HG03060 (cell line): ENCODE measurements at regions not wholly inside any gene's neighbourhood (a gene's known extent, or its start where the extent isn't known, plus 50 kb on each side); places are given as distances from the start of the nearest gene placed in this dataset.
"Not testable (repeated sequence)": the region's sequence is repeated elsewhere in the genome, so short reads cannot be mapped to it uniquely, and the experiment has no call there.

ENCODE experiments used
- ATAC-seq: cut with Tn5 transposase; IDR thresholded peaks from one replicate; pipeline ENCODE4 v1.9.1; 2021; ENCODE audit warnings: low read depth, moderate number of reproducible peaks; ENCODE audit not compliant: unreplicated experiment

DNA sequence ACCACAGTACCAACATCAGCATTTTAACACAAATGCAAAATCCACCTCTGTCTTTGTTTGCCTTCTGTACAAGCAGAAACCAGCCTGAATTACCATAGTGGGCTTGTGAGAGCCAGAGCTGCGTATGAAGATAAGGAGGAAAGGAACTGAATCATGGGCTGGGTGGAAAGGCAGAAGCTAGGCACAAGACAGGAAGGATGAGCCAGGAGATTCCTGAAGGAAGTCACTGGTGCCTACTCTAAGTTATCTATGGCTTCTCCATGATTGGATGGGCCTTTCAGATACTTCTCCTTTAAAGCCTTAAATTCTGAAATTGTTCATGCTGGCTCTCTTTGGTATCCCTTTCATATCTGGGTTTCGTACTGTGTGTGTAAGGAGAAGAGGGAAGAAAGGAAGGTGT lies 140.6 kb downstream of the LCA5 start:
- ATAC-seq: no peak

DNA sequence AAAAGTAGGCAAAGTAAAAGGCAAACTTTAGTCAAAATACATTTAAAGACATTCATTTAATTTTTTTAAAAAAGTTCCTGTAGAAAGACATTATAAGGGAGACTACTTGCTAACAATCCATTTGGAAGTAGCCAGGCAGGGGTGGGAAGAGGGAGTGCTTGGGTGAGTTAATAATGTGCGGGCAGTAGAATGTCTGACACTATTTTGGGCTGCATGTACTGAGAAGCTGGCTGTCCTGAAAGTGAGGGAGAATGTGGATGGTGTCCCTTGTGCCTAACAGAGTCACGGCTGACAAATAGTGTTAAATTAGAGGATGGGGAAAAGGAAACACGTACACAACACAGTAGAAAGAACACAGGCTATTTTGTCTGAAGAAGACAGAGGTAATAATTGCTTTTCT lies 142.5 kb downstream of the LCA5 start:
- ATAC-seq: no peak

DNA sequence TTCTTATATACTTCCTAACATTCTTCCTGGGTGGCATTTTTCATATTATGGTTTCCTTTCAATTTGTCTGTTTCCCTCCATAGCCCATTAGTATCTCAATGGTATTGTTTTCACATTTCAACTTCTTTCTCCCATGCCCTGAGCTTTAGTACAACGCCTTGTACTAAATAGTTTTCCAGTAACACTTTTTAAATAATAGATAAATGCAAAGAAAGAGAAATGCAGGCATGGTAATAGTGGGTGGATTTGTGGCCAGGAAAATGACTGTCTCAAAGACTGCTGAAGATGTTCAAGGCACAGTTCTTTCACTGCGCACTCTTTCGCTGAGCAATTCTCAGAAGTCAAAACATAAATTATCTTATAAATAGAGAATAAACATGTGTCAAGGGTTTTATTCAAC lies 145.1 kb downstream of the LCA5 start:
- ATAC-seq: no peak

DNA sequence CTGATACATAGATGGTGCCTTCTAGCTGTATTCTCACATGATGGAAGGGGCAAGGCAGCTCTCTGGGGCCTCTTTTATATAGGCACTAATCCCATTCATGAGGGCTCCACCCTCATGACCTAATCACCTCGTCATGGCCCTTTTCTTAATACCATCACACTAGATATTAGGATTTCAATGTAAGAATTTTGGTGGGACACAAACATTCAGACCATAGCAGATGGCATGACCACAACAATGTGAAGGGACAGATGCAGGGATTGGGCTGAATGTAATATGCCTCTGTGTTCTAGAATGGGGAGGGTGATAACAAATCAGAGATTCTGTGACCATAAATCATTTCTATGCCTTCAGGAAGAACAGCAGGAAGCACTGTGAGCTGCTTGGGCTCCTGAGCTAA lies 145.8 kb downstream of the LCA5 start:
- ATAC-seq: no peak

DNA sequence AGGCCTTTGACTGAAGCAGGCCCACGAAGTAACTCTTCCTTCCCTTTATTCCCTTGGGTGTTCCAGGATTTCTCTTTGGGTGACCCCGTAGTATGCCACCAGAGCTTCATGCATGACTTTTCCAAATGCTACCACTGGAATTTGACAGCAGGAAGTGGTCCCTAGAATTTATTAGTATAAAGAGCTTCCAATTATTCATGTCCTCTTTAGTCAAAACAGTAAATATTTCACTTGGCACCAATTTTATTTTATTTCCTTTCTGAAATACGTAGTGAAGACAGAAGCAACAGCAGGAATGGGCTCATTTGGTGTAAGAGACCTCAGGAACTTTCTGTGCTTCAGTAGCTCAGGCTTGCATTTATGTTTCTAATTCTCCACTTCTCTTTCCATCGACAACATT lies 151.3 kb downstream of the LCA5 start:
- ATAC-seq: no peak

DNA sequence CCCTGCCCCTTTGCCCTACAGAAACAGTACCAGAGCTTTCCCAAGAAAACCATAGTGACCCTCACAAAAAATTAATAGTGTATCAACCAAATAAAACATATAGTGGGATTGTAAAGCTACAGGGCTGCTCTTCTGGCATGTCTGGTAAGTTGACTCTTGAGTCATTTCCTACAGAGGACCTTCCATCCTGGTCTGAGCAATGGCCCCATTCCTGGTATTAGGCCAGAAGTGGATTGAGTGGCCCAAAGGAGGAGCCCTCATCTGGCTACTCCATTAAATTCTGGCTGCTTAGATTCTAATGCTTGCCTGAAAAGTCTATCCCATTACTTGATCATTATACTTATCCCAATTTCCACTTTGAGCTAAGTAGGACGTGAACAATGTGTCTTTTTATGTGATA lies 150.9 kb upstream of the HMGN3 start:
- ATAC-seq: no peak

DNA sequence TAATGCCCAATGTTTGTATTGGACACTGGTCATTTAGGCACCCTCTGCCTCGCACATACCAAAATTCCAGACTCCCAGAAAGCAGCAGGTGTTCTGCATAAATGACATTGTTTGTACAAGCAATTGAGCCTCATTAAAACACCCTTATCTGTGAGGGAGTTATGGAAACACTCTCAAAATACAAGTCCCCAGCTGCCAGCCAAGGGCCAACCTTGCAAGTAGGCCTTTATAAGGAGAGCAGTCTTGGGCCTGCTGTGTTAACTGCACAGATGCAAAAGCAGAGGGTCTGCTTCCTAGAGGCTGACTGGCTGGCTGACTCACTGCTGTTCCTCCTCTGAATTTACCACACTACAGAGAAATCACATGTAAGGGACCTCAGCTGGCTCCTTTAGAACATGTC lies 150.4 kb upstream of the HMGN3 start:
- no peak for ATAC-seq

DNA sequence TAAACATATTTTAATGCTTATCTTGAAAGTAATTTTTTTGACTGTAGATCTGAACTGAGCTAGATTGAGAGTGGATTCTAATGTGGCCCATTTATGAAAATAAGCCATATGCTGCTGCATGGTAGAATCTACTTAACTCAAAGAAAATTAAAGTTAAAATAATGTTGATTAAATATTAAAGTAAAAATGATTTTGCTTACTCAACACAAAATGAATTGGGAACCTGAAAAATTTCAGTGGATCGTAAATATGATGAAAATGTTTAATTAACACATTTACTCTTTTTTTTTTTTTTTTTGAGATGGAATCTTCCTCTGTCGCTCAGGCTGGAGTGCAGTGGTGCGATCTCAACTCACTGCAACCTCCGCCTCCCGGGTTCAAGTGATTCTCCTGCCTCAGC lies 144.5 kb upstream of the HMGN3 start:
- ATAC-seq: no peak

DNA sequence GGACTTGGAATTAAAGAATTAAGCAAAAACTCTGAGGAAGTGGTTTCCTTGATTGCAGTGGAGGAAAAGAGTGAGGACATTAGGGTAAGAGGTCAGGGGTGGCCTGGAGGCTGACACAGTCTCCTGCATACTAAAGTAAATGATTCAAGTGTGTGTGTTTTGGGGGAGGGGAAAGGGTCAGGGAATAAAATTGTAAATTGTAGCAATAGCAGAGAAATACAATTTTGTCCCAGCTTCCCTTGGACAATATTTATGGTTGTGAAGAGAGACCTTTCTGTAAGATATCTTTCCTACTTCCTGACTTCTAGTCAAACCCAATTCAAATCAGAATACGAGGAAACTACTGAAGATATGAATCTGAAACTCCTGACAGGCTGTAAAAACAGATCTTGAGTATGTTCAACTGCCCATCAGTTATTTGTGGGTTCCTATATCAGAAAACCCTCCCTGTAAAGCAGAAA lies 143.4 kb upstream of the HMGN3 start:
- ATAC-seq: no peak

DNA sequence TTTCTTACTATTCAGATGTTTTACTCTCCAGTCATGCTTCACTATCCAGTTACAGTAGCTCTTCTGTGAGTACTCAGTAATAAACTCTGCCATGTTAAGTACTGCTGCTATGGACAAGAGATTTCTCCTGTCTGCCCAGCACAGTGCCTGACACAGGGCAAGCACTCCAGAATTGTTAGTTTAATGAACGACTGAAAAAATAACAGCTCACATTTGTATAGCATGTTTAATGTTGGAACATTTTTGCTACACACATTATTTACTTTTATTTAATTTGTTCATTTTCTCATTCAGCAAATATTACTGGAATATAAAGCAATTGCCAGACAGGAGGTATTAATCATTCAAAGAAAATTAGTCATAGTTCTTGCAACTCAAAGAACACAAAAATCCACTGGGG lies 142.6 kb upstream of the HMGN3 start:
- ATAC-seq: no peak

DNA sequence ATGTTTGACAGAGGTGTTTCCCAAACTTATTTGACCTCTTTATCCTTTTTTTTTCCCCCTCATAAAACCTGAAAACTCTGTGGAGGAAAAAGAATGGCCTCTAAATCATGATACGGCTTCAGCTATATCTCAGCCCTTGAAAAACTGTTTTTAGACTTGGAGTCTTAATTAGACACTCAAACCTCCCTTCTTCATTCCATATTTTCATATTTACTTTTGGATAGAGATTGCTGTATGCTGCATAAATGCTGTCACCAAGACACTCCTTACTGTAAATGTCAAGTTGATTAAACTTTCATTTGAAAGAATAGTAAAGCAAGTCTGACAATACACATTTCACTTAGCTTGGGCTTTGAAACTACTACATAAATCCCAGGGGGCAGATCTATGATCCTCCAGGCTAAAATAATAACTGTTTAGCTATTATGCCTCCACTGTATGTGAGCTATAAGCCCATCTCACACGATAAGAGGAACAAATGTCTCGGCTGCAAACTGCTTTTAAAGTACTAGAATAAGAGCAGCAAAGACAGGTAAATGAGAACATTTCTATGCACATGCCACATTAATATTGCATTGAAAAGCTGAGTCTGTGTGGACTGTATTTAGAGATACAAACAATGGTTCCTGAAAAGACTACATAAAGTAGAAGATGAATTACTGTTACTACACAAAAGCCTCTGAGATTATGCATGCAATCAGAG lies 141.3 kb upstream of the HMGN3 start:
- no peak for ATAC-seq

DNA sequence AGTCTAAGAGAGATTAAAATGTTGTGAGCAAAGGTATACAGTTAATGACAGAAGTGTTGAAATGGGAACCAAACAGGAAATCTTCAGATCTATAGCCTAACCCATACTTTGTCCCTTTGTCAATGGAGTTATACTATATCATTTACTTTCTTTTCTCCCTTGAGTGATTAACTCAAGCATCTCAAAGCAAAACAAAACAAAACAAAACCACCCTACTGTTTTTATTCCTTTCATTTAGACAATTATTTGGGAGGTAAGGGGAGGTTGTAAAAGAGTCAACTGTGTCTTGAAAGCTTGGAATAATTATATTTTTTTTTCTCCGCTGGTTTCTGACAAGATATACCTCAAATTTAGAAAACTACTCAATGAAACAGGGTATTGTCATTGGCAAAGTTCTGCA lies 139.8 kb upstream of the HMGN3 start:
- ATAC-seq: no peak

DNA sequence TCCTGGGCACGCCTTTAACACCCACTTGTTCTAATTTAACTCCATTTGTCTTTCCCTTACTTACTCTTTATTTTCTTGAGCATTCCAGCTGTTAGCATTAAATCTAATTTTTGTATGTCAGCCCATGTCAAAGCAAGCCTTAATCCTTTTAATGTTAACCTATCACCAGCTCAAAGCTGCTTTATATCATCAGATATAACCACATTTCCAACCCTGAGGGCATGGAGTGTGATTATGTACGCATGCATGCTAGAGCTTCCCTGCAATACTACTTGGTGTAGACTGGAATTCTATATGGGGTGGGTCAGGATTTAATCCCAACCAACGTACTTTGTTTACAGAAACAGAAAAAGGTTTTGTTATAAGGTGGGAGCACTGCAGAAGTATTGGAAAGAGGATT lies 139.4 kb upstream of the HMGN3 start:
- no peak for ATAC-seq

DNA sequence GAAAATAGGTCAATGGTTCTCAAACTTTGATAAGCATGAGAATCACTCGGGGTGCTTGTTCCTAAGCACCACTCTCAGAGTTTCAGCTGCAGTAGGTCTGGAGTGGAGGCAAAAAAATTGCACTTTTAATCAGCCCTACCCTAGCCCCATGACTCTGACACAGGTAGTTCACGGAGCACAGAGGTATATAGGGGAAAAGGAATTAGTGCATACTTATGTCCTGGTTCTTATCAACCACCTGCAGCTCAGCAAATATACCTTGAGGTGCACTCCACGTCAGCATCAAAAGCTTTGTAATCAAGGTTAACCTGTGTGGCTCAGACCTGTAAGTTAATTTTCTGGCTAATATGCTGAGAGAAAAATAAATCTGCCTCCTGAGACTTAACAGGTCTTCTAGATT lies 138.8 kb upstream of the HMGN3 start:
- ATAC-seq: no peak

DNA sequence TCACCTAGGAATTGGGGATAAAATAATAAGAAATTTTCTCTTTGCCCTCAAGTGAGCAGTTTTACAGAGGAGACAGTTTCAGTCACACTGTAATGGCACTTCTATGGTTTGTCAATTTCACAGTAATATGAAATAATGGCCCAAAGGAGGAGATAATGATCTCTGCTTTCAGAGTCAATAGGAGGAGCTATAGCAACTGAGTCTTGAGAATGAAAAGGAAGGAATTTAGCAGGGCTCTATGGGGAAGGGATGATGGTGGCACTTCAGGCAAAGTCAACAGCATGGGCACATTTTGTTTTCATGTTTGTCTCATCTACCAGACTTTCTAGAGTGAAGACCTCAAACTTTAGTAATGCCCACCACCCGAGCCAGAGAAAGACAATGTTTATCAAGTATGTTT lies 138.3 kb upstream of the HMGN3 start:
- no peak for ATAC-seq

DNA sequence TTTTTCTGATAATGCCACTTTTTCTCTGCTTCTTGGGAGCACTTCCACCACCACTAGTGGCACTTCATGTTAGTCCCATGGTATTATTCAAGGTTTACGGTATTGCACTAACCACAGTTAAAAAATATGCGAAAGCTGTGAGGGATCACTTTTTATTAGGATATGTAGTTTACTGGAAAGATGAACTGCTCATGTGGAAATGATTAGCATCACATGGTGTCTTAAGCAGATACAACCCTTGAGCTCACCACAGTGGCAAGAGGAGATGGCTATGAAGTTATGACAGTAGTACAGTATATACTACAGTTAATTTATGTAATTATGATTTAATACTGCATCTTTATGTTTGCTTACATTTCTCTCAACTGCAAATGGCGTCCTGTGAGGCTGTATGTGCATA lies 134.5 kb upstream of the HMGN3 start:
- no peak for ATAC-seq

DNA sequence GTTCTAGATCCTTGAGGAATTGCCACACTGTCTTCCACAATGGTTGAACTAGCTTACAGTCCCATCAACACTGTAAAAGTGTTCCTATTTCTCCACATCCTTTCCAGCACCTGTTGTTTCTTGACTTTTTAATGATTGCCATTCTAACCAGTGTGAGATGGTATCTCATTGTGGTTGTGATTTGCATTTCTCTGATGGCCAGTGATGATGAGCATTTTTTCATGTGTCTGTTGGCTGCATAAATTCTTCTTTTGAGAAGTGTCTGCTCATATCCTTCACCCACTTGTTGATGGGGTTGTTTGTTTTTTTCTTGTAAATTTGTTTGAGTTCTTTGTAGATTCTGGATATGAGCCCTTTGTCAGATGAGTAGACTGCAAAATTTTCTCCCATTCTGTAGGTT lies 129.0 kb upstream of the HMGN3 start:
- not testable (repeated sequence) for ATAC-seq

DNA sequence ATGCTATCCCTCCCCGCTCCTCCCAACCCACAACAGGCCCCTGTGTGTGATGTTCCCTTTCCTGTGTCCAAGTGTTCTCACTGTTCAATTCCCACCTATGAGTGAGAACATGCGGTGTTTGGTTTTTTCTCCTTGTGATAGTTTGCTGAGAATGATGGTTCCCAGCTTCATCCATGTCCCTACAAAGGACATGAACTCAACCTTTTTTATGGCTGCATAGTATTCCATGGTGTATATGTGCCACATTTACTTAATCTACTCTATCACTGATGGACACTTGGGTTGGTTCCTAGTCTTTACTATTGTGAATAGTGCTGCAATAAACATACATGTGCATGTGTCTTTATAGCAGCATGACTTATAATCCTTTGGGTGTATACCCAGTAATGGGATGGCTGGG lies 126.6 kb upstream of the HMGN3 start:
- ATAC-seq: not testable (repeated sequence)

DNA sequence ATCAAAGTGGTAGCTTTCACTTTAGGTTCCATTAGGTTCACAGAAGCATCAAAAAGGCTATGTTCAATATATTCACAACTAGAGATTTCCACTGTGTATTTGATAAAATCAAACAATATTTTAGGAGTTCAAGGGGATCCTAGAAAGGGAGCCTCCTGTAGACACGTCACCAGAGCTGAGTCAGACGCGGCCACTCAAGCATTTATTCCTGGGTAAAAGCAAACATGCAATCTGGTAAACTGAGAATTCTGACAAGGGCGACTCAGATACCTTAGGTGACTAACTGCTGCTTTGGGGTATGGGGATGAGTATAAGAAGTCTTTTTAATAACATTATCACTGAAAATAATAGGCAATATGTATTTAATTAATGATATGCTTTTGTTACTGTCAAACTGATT lies 118.7 kb upstream of the HMGN3 start:
- no peak for ATAC-seq

DNA sequence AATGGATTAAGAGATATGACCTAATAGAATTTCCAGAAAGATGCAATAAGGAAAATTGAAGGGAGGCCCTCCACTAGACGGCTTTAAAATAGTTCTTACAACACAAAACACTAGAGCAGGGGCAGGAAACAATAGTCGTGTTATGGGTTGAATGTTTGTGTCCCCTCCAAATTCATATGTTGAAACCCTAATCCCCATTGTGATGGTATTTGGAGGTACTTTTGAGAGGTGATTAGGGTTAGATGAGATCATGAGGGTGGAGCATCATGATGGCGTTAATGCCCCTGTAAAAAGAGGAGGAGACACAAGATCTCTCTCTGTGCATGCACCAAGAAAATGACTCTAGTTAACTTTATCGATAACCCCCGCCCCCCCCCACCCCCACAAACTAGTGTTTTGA lies 104.0 kb upstream of the HMGN3 start:
- no peak for ATAC-seq

DNA sequence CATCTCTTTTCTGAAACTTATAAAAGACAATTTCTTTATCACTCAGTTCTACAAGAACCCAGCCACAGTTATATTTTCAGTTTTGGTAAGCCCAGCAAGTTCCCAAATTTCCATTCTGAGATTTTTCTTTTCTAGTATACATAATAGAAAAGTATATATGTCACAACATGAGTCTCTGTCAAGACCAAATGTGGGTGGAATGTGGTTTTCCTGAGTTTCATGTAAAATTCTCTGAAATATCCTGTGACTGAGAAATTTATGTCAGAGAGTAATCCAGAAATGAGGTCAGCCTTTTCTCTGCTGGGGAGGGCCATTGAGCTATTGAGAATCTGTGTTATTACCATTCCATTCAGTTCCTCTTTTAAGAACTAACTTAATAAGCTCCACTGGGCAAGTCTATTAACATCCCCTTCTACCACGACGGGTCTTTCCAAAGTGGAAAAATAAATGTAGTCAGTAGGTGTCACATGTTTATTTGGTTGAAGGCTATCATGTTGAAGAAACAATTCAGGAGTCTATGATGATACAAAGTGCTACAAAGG lies 100.7 kb upstream of the HMGN3 start:
- peak; percentile 81 for ATAC-seq

DNA sequence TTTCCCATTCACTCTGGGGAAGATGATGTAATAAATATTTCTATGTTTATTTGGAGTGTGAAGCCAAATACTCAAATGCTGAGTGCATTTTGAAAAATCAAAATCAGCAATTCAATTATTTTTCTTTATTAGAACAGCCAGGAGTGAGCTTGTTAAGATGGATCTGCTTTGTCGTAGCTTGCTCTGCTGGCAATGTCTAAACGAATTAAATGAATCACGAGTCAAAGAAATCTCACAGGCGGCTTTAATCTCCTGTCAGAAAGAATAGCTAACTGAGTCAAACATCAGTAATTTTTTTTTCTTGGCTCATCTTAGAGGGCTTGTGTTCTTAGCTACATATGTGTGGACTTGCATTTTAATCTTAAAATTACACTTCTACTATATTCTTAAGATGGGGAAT lies 100.2 kb upstream of the HMGN3 start:
- no peak for ATAC-seq

DNA sequence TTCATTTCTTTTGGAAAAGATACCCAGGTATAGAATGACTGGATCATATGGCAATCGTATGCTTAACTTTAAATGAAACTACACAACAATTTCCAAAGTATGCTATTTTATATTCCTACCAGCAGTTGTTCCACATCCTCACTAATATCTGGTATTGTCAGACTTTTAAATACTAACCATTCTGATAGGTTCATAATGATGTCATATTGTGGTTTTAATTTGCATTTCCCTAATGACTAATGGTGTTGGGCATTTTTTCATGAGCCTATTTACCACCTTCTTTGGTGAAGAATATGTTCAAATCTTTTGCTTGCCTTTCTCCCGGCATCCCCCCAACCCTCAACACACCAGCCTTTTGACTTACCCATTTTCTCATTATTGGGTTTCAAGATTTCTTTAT lies 96.2 kb upstream of the HMGN3 start:
- ATAC-seq: no peak
